GM18868 (cell line): ENCODE measurements at regions not wholly inside any gene's neighbourhood (a gene's known extent, or its start where the extent isn't known, plus 50 kb on each side); places are given as distances from the start of the nearest gene placed in this dataset.
"Not testable (repeated sequence)": the region's sequence is repeated elsewhere in the genome, so short reads cannot be mapped to it uniquely, and the experiment has no call there.

ENCODE experiments used
- ATAC-seq: cut with Tn5 transposase; IDR thresholded peaks from one replicate; pipeline ENCODE4 v1.9.1; 2021; ENCODE audit warnings: mild to moderate bottlenecking, moderate library complexity; ENCODE audit not compliant: unreplicated experiment

- no peak for ATAC-seq
Measured at GRCh38 chrX:140172401-140172800, 207.1 kb upstream of the CXorf66 start.

- ATAC-seq = no peak
Measured at GRCh38 chrX:140167551-140167950, 202.2 kb upstream of the CXorf66 start.

- no peak for ATAC-seq
Measured at GRCh38 chrX:140165849-140166248, 200.5 kb upstream of the CXorf66 start.

GRCh38 chrX:140164391-140164790 is 199.1 kb upstream of the CXorf66 start:
- ATAC-seq = no peak

DNA sequence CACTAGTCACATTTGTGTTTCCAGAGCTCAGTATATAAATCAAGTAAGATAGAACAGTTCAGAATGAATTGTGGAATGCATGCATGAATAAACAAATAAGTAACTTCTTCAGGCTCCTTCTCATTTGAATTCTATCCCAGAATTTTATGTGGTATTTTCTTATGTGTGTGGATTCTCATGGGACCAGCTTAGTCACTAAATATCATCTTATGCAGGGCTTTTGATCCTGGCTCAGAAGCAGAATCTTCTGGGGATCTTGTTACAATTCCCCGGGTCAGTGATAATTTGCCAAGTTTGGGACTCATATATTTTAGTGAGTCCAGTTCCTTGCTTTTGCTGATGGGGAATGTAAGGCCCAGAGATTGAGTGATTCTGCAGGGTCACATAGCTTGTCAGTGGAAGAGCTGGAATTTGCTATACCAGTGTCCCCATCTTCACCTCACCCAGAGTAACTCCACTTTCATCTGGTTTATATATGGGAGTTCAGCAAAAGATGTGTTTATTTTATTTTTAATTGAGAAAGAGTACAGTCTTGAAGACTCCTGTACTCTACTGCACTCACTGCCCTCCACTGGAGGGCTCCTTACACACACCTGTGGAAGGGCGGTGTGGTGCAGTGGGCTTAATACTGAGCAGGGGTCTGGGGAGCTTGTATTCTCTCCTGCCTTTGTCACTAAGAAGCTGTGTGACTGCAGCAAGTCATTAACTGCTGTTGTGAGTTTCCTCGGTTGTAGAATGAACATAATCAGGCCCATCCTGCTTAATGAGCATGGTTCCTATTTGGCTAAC is 198.2 kb upstream of the CXorf66 start:
- no peak for ATAC-seq

- no peak for ATAC-seq
Measured at GRCh38 chrX:140157611-140158010, 192.3 kb upstream of the CXorf66 start.

DNA sequence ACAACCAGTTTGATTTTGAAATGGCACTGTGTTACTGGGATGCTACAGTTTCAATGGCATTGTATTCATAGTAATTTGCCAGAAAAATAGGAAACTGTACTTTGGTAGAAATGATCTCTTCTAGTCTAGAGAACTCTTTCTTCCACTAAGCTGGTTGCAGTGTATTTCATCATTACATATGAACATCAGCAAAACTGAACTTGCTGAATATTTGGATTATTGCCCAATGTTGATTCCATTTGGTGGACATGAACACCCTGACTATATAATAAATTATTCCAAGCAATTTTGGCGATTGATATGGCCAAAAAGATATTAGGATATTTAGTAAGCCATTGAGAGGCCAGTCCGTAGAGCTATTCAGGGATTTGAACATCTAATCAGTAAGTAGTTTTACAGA is 191.8 kb upstream of the CXorf66 start:
- no peak for ATAC-seq

- ATAC-seq = no peak
Measured at GRCh38 chrX:140151316-140151715, 186.0 kb upstream of the CXorf66 start.

DNA sequence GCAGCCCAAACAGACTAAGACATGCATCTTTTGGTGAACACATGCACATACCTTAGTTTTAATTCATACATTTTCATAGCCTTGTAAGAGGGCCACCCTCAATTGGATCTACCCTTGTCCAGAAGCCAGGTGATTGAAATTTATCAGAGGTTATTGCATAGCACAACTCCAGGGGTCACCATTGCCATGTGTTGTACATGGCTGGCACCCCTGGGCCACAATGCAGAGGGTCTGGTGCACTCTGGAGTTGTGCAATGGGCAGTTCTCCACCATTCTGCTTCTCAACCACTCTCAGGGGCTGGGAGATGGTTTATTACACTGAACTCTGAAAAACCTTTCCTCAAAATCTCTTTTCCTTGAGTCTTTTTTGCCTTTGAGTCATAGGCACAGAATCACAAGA is 184.4 kb upstream of the CXorf66 start:
- no peak for ATAC-seq

DNA sequence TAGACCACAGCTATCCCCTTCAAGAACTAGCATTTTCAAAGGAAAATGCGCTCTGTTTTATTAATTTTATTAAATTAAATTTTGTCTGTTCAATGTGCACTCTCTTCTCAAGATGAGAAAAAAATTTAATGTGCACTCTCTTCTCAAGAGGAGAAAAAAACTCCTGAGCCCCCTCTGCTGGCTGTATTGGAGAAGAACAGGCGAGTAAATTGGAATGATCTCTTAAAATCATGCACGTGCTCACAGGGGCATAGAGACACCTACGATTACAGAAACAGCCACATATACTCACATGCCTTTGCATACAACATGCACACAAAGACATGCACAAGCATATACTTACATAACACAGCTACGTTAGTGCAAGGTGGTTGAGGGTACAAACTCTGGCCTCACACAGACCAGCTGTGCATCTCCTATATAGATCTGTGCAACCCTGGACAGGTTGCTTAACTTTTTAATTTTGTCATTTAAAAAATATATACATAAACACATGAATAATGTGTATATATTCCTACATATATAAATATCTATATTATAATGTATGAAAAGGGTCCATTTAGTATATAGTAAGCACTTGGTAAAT is 176.2 kb upstream of the CXorf66 start:
- ATAC-seq = peak; percentile 90

DNA sequence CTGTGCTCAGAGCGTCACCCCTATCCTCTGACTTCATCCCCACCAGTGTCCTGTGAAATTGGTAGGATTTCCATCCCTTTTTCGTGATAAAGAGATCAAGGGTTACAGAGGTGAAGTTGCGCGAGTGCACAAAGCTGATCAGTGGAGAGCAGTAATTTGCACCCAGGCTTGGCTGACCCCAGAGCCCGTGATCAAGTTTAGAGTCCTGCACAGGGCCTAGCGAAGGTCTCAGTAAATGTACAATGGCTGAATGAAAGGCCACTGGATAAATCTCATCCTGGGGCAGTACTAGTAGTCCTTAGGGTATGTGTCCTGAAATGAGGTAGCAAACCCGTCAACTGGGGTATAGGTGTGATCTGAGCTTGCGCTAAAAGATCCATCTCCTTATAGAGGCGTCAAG is 173.2 kb upstream of the CXorf66 start:
- not testable (repeated sequence) for ATAC-seq

DNA sequence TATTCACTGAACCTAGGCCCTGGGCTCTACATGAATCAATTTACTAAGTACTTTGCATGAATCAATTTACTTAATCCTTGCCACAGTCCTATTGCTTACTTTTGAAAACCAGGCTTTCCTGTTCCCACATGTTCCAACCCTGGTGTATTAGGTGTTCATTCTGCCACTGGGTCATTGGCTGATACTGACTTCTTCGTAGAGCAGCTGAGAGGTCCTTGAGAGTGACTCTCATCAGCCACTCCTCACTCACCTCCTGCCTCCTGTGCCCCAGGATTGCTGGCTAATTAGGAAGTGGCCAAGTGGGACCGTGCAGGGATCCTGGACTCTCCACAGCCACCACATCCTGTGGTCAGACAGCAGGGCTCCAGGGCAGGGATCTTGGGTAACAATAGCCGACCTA is 172.7 kb upstream of the CXorf66 start:
- ATAC-seq = not testable (repeated sequence)

DNA sequence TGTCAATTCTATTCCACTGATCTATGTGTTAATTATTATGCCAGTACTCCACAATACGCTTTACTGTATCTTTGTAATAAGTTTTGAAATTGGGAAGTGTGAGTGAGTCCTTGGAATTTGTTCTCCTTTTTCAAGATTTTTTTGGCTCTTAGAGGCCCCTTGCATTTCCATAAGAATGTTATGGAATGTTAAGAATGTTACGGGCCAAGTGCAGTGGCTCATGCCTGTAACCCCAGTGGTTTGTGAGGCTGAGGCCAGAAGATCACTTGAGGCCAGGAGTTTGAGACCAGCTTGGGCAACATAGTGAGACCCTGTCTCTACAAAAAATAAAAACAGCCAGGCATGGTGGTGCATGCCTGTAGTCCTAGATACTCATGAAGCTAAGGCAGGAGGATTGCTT is 167.6 kb upstream of the CXorf66 start:
- no peak for ATAC-seq

DNA sequence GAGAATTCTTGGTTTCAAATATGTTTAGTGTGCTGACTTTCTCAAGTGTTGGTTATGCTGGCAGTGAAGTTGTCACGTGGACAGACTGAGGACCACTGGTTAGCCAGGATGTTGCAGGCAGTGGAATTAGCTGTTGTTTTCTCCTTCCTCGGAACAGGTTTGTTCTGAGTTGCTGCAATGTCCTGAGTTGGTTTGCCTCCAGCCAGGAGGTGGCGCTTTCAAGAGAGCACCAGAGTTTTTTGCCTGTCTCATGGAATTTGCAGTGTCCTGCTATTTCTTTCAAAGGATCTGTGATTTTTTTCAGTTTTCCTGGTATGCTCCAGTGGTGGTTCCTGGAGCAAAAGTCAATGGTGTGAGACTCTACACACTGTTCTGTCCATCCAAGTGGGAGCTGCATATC is 158.1 kb upstream of the CXorf66 start:
- no peak for ATAC-seq

DNA sequence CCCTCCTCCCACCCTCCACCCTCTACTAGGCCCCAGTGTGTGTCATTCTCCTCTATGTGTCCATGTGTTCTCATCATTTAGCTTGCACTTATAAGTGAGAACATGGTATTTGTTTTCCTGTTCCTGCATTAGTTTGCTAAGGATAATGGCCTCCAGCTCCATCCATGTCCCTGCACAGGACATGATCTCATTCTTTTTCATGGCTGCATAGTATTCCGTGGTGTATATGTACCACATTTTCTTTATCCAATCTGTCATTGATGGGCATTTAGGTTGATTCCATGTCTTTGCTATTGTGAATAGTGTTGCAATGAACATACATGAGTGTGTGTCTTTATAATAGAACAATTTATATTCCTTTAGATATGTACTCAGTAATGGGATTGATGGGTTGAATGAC is 148.7 kb upstream of the CXorf66 start:
- ATAC-seq = not testable (repeated sequence)

DNA sequence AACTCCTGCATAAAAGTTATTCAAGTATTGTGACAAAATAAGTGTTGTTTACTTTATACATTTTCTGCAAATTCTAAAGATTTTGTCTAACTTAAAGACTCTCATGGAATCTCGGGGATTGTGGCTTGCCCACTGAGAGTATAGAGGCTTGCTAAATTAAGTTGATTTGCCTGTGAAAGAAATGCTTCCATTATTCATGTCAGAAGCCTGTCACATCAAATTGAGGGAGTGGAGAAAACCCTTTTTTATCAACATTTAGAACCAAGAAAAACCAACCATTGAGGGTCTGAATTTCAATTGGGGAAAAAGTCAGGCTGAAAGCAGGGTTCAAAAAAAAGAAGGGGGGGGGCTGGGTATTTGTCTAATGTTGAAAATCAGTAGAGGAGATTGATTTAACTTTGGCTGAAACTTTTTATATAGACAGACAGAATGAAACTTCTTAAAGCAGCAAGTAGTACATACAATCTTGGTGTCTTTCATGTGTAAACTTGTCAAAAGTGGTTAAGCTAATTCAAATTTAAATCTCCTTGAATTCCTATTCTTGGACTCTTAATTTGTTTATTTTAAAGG is 144.8 kb upstream of the CXorf66 start:
- ATAC-seq = no peak

DNA sequence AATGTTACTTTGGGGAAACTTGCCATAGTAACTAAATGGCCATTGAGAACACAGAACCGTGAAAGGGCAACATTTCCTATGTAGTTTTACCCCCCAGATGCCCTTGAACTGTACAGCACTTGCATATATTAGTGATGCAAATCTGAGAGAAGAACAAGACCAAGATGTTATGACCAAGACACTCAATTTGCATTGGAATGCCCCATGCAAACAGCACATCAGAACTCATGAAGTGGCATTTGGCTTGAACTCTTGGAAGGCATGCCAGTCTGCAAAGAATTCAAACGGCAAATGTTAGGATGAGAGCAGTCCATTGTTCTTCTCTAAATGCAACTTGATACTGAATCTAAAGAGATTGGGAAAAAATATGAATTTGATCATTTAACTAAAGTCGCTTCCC is 139.4 kb upstream of the CXorf66 start:
- no peak for ATAC-seq

DNA sequence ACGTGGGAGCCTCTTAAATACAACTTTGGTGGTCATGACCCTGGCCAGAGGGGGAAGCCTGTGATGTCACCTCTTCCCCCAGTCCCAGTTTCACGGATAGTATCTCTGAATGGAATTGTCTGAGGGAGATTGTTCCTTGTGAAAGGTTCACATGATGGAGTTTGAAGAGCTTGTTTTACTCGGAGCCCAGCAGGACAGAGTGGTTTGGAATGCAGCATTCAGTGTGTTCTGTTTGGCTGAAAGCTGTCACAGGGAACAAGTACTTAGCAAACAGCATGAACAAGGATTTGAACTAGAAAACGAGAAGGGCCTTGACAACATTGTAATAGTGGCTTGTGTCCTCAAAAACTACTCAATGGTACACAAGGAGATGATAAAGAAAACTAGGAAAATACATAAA is 133.9 kb upstream of the CXorf66 start:
- ATAC-seq = no peak

DNA sequence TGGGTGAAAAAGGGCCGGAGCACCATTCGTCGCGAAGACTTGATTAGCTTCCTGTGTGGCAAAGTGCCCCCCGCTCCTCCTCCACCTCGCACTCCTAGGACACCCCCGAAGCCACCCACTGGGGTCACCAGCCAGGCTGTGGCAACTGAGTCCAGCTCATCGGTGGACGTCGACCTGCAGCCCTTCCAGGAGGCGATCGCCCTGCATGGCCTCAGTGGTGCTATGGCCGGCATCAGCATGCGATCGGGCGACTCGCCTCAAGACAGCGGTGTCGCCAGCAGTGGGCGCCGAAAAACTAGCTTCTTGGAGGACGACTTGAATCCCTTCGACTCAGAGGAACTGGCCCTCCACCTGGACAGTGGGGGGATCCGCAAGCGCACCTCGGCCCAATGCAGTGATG is 126.8 kb upstream of the CXorf66 start:
- ATAC-seq = no peak

GRCh38 chrX:140091125-140091886 is 126.0 kb upstream of the CXorf66 start:
- ATAC-seq = peak; percentile 72

DNA sequence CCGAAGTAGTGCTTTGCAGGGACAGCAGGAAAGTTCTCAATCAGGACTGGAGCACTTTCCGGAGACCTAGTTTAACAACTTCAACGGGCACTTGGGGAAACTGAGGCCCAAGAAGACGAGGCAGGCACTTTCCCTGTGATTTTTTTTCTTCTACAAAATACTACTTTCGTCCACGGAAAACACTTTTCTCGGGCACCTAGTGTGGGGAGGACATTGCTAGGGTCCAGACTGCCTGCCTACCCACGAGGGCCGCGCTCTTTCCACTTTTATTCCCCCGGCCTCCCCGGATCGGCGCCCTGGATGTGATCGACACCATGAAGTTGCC is 125.4 kb upstream of the CXorf66 start:
- no peak for ATAC-seq

DNA sequence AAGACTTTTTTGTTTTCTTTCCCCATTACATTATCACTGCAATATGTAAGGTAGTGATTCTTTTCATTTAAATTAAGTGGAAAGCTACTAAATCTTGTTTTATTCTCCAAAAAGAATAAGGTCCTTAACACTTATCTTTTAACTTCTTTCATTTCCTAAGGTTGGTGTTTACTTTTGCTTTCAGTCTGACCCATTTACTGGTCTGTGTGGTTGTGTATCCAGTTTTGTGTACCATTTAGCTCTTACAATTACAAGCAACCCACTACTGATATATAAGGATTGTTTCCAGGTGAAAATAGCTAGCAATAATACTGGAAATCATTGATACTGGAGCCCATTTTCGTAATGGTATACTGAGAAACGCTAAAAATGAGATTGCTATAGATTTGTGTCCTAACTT is 123.1 kb upstream of the CXorf66 start:
- ATAC-seq = no peak
